Activated T-helper 1 cell treated with anti-CD3 and anti-CD28 coated beads, Interleukin-2, amount 50 U/mL, for 16 hours (primary cell): ENCODE measurements at regions not wholly inside any gene's neighbourhood (a gene's known extent, or its start where the extent isn't known, plus 50 kb on each side); places are given as distances from the start of the nearest gene placed in this dataset.

Experiments
- DNase-seq, 2 donors: peaks; one replicate each; pipeline ENCODE4 v3.0.0-alpha.2; 2020; ENCODE audit warnings: low read depth in 1 of 2, low spot score in 1 of 2

- no peak for DNase-seq
Observed at GRCh38 chr22:19621373-19622060, 92.8 kb upstream of the SEPTIN5 start.

- no peak for DNase-seq
Observed at GRCh38 chr22:19622061-19622441, 92.3 kb upstream of the SEPTIN5 start.

GRCh38 chr22:19625331-19626041 is 88.8 kb upstream of the SEPTIN5 start:
- no peak for DNase-seq

GRCh38 chr22:19626042-19626587 is 88.2 kb upstream of the SEPTIN5 start:
- no peak for DNase-seq

GRCh38 chr22:19626666-19627065 is 87.6 kb upstream of the SEPTIN5 start:
- DNase-seq = no peak

DNA sequence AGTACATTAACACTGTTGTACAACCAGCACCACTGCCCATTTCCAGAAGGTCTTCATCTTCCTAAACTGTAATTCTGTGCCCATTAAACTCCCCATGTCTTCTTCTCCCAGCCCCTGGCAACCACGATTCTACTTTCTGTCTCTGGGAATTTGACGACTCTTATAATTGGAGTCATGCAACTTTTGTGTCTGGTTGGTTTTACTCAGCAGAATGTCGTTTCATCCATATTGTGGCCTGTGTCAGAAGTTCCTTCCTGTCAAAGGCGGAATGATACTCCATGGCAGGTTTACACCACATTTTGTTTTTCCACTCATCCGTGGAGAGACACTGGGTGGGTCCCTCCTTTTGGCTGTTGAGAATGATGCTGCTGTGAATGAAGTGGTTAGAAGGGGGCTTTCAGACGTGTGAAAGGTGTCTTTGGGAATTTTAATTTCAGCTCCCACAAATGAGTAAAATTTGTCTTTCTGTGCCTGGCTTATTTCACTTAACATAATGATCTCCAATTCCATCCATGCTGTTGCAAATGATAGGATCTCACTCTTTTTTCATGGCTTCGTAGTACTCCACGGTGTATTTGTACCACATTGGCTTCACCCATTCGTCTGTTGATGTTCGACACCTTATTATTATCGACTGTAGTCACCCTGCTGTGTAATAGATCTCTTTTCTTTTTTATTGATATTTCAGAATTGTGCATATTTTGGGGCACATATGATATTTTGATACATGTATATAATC is 86.1 kb upstream of the SEPTIN5 start:
- DNase-seq = no peak

GRCh38 chr22:19629331-19629719 is 85.0 kb upstream of the SEPTIN5 start:
- DNase-seq = no peak

DNA sequence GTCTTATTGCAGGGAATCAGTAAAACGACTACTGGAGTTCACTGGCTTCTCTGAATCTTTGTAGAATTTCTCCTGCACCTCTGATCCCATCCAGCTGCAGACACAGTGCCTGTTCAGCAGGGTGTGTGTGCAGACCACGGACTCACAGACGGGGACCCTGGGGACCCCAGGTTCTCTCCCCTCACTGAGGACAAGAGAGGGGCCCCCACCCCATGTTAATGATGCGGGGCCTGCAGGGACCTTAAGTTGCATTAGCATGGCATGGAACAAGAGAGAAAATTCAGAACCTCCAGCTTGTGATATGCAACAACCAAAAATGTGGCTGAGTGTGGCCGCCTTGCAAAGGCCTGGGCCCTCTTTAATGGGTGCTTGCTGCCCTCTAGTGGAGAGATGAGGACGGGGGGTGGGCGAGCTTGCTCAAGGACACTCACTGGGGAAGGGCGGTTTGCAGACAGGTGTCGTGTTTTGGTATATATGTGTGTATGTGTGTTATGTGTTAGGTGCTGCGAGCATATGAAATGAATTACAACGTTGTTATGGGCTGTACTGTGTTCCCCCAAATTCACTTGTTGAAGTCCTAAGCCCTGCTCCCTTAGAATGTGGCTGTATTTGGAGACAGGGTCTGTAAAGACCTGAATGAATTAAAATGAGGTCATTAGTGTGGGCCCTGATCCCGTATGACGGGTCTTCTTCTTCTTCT is 84.4 kb upstream of the SEPTIN5 start:
- DNase-seq = peak; percentile 75 to 86

DNA sequence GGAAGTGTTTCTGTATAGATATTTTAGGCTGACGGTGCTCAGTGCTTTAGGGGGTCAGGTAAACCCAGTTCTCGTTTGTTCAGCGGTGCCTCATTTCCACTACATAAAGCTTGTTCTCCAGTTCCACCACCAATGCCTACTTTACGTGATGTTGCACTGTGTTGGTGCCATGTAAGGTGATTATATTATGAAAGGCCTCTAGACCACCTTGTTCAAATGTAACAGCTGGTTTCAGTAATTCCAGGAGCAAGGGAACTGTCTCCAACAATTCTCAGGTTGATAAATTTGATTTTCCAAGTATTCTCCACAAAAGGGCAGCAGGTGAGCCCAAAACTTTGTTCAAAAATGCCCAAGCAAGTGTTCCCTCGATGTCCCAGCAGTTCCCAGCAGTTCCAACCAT is 83.7 kb upstream of the SEPTIN5 start:
- DNase-seq = no peak

GRCh38 chr22:19631899-19632667 is 82.2 kb upstream of the SEPTIN5 start:
- DNase-seq = no peak

GRCh38 chr22:19632668-19633148 is 81.6 kb upstream of the SEPTIN5 start:
- no peak for DNase-seq

- no peak for DNase-seq
Observed at GRCh38 chr22:19634226-19634975, 79.9 kb upstream of the SEPTIN5 start.

DNA sequence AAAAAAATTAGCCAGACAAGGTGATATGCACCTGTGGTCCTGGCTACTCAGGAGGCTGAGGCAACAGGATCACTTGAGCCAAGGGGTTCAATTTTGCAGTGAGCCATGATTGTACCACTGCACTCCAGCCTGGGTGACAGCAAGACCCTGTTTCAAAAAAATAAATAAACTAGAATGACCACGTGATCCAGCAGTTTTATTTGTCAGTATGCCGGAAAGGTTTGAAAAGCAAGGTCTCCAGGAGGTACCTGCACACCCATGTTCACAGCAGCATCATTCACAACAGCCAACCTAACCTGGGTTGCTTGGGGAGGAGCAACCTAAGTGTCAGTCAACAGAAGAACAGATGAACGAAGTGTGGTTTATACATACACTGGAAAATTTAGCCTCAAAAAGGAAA is 78.7 kb upstream of the SEPTIN5 start:
- no peak for DNase-seq

DNA sequence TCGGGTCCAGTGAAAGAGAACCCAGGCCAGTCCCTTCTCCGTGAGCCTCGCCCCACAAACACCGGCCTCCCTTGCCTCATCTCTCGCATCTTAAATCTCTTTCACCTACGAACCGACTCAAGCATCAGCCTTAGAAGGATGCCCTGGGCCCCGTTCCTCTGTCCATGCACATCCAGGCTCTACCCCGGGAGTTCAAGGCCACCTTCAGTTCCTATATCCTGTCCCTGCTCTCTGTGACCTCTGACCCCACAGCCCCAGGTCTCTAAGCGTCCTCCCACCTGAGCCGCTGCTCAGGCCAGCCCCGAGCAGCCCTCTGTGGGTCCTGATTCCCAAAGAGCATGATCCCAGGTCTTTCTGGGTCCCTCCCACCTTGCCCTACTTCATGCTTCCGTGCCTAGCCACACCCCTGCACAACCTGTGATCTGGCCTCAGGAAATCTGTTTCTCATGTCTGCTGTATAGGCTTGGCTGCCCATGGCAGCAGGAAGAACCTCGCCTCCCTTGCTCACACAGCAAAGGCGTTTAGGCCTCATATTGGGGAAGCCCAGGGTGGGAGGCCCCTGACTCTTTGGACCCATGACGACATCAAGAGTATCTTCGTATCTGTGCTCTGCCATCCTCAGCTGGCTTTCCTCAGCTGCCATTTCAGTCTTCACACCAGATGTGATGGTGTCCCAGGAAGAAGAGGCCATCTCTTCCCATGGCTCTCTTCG is 77.5 kb upstream of the SEPTIN5 start:
- no peak for DNase-seq

- DNase-seq = no peak
Observed at GRCh38 chr22:19637408-19638281, 76.7 kb upstream of the SEPTIN5 start.

DNA sequence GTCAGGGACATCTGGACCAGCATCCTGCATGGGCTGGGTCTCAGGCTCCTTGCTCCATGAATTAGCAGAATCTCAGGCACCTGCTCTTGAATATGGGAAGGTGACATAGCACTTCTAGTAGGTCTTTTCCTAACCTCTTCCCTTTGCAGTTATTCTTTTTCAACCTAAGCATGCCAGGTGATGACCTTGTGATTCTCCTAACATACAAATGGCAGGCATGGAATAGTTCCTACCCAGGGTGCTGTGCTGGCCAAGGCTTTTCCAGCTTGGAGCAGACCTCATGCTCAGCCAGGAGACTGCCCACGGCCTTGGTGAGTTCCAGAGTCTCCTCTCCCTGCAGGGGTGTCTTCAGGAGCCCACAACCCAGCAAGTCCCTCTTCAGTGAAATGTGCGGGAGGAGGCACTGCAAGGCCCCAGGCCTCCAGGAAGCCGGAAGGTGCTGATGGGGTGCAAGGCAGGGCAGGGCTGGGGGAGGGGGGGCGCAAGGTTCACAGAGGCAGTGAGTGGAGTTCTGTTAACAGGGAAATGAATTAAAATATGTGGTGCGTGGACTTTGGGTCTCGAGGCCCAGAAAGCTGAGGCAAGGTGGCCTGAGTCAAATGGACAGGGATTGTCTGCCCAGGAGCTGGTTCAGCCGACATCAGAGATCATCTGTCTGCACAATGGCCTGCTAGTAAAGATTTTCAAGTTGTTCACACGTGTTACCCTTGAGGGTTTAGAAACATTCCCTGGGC is 75.9 kb upstream of the SEPTIN5 start:
- no peak for DNase-seq

DNA sequence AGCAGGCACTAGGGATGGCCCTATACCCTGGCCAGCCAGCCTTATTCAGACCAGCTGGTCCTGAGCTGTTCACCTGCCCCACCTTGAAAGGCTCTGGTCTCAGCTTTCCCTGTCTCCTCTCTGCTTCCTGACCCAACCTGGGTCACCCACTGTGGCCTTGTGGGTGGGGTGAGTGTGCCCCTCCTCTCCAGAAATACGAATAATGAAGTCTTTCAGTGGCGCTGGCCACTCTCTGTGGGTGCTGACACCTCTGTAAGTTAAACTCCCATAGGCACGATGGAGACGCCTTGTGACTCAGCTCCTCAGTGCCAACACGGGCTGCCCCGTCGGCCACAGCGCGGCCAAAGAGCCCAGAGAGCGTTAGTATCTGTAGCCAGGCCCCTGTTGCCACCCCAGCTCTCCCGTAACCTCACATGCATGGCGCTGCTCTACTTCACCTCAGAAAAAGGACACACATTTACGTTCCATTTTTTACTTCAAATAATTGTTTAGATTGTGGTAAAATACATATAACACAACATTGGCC is 74.6 kb upstream of the SEPTIN5 start:
- no peak for DNase-seq
